ENCODE measurements at regions not wholly inside any gene's neighbourhood (a gene's known extent, or its start where the extent isn't known, plus 50 kb on each side); places are given as distances from the start of the nearest gene placed in this dataset.
"Not testable (repeated sequence)": the region's sequence is repeated elsewhere in the genome, so short reads cannot be mapped to it uniquely, and the experiment has no call there.

DNA sequence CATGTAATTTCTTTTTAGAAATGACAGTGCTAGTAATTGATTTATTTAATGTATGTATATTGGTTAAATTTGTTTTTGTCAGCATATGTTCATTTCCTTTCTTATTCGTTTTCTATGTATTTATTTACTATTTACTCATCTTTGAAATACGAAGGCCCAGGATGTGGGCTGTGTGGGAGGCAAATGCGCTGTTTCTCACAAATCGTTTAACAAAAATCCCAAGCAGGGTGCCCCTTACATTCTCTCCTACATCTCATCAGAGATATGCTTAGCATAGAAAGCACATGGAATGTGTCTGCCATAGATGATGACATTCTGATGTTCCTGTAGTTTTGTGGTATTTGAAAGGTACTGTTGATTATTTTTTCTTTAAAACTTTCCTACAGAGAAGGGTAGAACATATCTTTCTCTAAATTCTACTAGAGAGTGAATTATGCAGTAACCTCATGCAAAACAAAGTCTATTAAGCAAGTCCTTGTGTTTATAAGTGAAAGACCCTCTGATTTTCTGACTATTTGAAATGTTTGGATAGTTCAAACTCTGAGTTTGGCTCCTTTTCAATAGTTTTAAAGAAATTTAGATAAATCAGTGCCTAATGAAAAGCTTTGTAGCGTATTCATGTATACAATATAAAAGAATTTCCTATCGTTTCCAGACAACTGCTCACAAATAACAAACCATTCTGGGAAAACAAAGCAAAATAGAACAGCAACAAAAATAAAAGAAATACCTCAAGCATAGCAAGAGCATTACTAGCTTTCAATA, 111.1 kb upstream of the VGLL3 start:
- DNase-seq, result no peak

DNA sequence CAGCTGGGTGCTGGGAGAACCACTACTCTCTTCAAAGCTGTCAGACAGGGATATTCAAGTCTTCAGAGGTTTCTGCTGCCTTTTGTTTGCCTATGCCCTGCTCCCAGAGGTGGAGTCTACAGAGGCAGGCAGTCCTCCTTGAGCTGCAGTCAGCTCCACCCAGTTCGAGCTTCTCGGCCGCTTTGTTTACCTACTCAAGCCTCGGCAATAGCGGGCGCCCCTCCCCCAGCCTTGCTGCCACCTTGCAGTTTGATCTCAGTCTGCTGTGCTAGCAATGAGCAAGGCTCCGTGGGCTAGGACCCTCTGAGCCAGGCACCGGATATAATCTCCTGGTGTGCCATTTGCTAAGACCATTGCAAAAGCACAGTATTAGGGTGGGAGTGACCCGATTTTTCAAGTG, 106.8 kb upstream of the VGLL3 start:
- not testable (repeated sequence) for DNase-seq

DNA sequence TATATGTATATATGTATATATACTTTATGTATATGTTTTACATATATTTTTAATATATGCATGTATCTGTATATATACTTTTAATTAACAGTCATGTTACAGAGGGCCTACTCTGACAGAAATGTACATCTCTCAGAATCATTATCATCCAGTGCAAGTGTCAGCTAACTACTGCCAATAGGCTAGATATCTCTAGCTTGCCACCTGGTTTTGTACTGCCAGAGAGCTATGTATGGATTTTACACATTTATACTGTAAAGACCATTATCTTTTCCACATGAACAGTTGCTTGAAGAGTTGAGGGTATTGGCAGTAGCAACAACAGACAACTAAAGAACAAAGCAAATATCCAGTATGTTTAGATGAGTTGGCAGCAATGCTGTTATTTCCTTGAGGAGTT, 99.7 kb upstream of the VGLL3 start:
- DNase-seq, result no peak

DNA sequence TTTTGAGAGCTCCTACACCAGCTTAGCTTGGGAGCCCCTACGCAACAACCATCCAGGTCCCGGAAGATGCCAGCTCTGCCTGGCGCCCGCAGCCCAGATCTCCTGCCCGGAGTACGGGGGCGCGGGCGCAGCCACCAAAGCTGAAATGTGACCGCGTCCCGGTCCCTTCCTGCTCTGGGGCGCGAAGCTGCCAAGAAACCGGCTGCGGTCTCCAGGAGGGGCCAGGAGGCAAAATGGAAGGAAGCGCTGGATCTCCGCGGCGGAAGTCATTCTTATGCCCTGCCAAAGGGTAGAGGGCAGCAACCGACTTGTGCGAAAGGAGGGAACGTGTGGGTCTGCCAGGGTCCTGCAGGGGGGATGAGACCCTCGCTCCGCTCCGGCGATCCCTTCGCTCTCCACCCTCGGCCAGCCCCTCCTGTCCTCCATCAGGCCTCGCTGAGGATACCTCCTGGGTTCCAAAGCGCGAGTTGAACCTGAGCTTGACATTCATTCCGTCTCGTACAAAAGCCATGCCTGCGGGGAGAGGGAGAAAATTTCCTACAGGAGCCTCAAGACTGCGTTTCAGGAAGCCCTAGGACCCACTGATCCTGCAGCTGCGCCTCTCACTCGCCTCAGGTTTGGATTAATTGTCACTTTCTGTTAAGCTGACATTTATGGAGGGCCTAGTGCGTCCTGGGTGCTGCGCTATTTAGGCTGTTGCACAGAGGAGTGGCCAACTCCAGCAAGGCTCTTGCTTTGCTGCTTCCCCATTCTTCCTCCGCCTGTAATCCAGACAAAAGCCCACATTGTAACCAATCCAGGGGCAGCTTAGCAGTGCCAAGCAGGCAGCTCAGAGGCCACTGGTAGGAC, 98.3 kb upstream of the VGLL3 start:
- DNase-seq, result no peak

DNA sequence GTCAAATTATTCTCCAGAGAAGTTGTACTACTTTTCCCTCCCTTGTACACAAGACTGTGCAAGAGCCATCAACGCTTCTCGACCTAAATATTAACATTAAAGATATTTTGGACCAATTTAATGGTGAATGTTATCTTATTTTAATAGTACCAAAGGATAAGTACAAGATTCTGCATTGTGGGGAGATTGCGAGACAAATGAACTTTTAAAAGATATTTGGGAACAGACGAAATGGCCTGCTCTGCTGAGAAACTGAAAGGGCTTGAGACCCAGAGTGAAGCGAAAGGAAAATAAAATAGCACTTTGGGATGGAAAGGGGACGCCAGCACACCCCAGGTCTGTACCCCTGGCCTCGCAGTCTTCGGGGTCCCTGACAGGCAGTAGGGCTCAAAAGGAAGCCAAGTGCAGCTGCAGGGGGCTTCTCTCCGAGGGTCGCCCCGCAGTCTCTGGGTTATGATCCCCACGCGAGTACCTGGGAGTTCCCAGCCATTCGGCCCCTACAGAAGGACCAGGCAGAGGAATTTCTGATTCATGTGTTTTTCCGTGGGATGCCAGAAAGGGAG, 97.6 kb upstream of the VGLL3 start:
- DNase-seq, result no peak

DNA sequence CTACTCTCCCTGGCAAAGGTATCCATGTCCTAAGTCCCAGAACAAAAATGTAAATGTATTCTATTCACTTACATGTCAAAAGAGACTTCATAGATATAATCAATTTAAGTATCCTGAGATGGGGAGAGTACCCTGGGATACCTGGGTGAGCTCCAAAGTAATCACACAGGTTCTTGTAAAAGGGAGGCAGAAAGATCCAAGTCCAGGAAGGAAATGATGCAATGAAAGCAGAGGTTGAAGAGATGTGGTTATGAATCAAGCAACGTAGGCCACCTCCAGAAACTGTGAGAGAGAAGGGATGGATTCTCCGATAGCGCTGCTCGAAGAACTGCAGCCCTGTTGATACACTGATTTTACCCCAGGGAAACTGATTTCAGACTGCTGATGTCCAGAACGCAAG, 93.9 kb upstream of the VGLL3 start:
- no peak for DNase-seq

DNA sequence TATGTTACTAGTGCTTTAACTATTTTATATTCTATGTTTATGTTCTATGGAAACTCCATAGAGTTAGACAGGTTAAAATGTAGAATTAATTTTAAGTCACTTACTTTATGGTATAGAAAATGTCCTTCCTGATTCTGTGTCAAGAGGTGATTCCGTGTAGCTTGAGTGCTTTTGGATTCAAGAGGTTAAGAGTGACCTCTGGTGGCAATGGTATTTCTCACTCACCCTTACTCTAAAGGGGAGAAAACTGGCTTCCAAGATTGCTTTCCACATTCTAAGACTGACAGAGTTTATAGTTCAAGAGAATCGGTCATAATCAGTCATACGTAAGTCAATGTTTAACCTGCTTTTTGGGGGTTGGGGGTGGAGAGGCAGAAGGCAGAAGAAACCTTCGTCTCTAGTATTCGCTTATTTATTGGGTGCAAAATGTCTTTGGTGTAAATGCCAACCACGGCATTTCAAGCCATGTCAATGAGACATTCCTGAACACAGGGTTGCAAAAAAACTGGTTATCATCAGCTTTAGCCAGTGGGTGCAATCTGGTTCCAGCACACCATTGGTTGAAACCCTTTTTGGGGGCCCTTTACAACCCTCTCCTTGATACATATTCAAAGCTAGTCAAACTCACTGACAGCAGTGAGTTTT, 92.0 kb upstream of the VGLL3 start:
- DNase-seq, result no peak

DNA sequence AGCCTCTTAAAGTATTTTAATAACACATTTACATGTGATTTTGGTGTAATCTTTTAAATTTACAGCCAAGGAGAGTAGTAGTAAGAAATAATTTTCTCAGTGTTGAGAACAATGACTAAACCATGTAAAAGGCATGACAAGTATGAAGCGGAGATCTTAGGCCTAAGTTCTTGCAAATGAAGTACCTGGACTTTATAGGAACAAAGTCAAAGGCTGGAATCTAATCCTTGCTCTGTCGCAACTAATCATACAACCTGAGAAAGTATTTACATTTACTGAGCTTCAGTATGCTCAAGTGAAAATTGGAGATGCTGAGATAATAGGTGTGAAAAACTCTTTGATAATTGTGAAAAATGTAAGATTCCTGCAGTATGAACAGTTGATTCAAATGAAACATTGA, 86.4 kb upstream of the VGLL3 start:
- no peak for DNase-seq

DNA sequence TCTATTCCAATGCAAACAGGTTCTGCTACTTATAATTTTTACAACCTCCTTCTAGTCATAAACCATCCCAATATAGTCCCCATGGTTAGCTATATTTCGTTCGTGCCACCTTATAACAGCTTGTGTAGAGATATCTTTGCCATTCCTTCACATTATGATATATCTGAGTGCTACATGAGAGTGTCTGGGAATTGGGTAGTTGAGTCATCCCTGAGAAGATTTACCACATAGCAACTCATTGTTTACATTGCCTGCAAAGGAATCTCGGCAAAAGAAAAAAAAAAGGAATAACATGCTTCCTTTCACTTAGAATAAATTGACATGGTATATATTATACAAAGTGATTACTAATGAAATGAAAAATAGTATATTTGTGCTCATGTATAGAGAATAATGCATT, 86.0 kb upstream of the VGLL3 start:
- no peak for DNase-seq

DNA sequence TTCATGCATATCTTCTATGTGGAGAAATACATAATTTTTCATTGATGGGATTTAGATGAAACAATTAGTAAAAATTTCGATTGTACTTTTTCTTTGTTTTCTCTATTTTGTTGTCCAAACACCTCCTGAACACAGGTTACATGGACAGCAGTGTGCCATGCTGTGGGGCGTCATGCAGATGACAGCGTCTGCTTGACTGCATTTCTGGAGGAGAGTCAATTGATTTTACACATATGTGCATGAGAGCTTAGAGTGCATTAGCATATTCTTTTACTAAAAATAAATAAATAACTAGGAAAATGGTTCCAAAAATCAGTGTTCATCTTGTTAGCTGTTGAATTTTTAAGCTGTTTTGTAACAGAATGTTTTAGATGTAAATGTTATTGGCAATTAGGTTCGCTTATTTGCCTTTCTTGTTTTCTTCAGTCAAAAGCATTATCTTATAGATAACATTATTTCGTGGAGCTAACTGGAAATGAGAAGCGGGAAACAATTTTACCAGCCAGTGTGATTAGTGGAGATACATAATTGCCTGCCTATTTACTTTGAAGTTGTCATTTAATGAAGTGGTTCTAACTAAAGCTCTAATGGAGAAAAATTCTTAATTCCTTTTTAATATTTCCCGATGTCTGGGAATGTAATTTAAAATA, 82.7 kb upstream of the VGLL3 start:
- DNase-seq, result no peak

DNA sequence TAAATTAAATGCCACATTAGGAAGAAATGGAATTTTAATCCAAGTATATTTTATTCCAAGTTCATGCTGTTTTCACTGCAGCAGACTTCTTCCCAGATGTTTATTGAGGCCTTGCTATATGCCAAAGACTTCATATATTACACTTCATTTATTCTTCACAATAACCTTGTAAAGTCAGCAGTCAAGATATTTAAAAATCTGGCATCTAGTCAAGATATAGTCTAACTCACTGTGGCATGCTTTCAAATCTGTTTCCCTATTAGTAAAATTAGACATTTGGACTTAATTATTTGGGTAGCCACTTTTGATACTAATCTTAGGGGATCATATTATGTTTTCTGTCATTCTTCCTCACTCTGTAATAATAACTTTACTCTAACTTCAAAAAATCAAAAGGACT, 81.5 kb upstream of the VGLL3 start:
- no peak for DNase-seq

DNA sequence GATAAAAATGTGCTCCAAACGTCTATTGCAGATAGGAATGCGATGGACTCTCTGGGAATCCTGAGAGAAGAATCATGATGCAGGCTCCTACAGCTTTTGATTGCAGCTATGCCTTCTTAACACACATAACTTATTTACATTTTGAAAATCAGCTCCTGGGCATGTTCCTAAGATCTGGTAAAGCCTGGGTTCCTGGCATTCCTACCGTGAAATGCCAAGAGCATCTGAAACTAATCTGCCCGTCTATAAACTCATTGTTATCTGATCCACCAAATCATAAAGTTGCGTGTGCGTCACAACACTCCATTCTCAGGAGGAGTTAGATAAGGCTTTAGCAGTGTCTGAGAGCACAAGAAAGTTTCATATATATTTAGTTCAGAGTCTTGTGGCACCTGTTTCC, 79.0 kb upstream of the VGLL3 start:
- DNase-seq, result no peak

DNA sequence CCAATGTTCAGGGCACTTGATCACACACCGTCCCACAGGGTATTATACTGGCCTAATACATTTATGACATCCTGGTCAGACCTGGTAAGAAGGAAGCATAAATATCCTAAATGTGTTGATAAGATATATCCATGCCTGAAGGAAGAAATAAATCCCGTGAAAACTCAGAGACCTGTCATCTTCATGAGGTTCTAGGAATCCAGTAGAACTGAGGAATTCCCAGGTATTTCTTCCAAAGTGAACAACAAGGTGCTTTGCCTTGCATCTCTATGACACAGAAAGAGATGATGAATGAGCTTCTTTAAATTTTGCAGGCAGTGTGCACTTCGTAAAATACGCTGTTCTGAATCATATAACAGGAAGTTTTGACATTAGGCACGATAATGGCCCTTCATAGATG, 78.1 kb upstream of the VGLL3 start:
- DNase-seq, result no peak

DNA sequence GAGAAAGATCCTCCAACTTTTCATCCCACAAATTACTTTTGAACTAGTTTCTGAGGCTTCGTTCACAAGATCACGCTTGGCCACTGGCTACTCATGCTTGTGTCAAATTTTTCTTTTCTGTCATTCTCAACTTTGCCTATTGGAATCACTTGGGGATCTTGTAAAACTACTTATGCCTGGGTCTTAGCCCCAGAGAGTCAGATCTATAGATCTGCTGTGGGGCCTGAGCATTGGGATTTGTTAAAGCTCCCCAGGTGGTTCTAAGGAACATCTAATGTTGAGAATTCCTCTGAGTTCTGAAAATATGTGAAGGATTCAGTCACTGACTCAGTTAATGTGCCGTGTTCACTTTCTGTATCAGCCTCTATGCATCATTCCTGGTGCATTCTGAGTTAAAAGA, 71.7 kb upstream of the VGLL3 start:
- no peak for DNase-seq

DNA sequence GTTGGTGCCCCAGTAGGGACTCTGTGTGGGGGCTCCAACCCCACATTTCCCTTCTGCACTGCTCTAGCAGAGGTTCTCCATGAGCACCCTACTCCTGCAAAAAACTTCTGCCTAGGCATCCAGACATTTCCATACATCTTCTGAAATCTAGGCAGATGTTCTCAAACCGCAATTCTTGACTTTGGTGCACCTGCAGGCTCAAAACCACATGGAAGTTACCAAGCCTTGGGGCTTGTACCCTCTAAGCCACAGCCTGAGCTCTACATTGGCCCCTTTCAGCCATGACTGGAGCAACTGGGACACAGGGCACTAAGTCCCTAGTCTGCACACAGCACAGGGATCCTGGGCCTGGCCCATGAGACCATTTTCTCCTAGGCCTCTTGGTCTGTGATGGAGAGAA, 66.5 kb upstream of the VGLL3 start:
- DNase-seq, result no peak

DNA sequence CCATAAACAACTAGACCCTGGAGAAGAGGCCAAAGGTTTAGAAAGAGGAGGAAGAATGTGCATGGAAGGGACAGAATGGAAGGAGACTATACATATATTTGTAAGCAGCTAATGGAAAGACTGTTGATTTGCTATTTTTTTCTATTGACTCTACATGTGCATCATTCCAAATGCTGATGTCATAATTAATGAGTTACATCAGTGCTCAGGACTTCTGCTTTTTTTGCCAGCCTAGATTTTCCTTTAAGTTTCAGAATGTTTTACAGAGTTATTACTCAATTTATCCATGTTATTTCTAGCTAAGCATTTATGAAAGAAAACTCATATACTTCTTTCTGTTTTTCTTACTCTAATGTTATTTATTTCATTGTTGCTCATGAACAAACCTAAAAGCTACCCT, 62.6 kb upstream of the VGLL3 start:
- no peak for DNase-seq

DNA sequence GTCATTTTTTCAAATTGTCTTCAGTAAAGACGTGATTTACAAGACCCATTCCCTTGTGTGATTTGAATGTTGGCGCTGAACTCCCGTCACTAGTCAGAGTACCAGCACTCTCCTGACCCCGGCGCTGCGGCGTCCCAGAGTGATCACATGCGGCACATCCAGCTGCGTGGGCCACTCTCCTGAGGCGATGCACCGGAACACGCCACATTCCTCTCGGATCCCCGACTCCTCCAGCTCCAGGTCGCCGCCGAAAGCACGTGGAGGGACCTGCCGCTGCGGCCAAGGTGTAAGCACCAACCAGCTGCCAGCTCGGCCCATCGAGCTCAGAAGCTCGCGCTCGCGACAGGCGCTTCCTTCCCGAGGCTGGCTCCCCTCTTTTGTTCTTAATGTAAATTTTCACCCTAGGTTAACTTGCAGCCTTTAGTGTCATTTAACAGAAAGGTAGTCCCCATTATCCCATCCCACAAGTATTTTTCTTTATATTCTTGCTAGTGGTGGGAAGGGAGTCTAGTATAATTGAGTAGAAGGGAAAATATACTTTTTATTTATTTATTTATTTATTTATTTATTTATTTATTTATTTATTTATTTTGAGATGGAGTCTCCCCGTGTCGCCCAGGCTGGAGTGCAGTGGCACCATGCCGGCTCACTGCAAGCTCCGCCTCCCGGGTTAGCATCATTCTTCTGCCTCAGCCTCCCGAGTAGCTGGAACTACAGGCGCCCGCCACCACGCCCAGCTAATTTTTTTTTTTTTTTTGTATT, 61.7 kb upstream of the VGLL3 start:
- no peak for DNase-seq

DNA sequence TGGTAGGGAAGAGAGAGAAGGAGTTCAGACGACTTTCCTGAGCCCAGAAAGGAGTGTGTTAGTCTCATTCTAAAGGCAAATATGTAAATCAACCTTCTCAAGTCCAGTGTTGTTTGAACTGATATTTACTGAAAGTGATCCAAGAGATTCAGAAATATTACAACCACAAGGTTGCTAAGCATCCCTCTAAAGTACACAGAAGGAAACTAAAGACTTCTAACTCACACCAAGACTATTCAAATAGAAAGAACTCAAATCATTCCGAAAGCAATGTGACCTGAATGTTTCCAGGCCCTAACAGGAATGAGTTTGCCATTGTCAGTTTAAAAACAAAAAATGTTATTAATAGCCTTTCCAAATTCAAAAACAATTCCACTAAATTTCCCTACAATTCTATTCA, 56.9 kb upstream of the VGLL3 start:
- DNase-seq, result no peak

DNA sequence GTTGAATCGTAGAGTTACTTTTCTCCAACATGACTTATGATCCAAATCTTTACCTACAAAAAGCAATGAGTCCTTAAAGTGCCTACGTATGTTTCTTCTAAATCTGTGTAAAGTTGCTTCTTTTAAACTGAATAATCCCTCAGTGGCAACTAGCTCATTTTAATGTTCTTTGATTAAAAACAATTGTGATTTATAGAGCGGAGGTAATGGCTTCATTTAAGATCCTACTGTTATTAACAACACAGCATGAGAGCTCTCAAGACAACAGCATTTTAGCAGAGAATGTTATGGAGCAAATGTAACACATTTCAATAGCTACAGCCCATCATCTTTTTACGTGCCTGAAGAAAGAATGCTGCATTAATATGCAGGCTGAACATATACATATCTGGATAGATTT, 55.3 kb upstream of the VGLL3 start:
- DNase-seq, result no peak

DNA sequence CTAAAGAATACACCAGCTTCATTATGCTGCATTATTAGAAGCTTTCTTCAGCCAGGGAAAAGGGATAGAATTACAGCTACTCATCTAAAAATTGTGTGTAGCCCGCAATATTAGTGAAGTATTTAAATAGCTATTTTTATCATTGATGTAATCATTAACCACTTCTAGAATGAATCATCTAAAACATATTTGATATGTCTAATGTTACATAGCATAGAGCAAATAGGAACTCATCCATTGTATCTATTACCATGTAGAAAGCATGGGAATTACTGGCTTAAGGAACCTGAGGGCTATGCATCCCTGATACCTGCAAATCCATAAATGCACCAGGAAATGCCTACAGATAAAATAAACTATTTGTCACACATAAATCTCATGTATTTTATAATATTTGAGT, 54.5 kb upstream of the VGLL3 start:
- DNase-seq, result no peak

DNA sequence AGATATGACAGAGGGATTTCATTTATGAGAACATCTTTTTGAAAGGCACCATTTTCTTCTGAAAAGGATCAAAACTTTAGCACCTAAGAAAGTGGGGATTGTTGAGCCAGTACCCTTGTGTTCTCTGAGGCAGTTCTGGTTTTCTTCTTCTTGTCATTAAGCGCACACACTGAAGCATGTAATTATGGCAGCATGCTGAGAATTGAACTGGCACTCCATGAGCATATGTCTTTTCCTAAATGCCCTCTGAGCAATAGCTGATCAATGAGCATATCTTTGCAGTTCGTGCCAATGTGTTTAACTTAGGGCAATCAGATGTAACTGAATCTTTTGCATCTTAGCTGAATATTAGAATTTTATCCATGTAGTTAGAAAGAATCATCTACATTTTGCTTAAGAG, 53.9 kb upstream of the VGLL3 start:
- no peak for DNase-seq

DNA sequence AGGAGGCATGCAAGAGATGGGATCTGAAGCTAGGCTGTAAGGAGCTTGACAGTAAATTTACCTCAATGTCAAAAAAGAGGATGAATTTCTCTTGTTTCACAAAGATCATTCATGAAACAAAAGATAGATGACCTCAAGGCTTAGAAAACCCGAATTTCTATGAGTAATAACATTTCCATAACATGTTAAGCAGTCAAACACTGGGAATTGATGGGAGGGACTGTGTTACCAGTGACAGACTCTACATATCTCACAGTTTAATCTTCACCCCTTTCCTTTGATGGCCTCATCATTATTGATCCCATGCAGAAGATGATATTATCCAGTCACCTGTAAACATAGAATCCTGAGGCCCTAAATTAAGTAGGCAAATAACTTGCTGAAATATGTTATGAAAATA, 53.5 kb upstream of the VGLL3 start:
- DNase-seq, result no peak

Measured in CD4-positive, alpha-beta T cell treated with Interleukin-4 for 4 hours (primary cell).